Stomach (tissue), 8 donors: ENCODE measurements at regions not wholly inside any gene's neighbourhood (a gene's known extent, or its start where the extent isn't known, plus 50 kb on each side); places are given as distances from the start of the nearest gene placed in this dataset.

ENCODE experiments used
- DNase-seq, 2 donors: peaks; one replicate each; pipeline versions ENCODE4 v3.0.0 to v3.0.0-alpha.2; 2013 to 2019
- H3K27ac ChIP-seq, 5 donors: fragments of 200-600 bp in 4 of 5; sonication (generic) in 4 of 5; one replicate each; pipeline ENCODE4 v1.5.1; 2013 to 2019; ENCODE audit warnings: mild to moderate bottlenecking in 1 of 5, moderate library complexity in 1 of 5
- H3K27me3 ChIP-seq, 3 donors: fragments of 200-600 bp; sonication (generic); one replicate each; pipeline ENCODE4 v1.5.1; 2017 to 2019; ENCODE audit warnings: mixed run types in 1 of 3
- H3K36me3 ChIP-seq, 4 donors: fragments of 200-600 bp; sonication (generic); 1 replicate in 3 of 4; 2 replicates in 1 of 4; pipeline ENCODE4 v1.5.1; 2016 to 2019
- H3K4me1 ChIP-seq, 4 donors: fragments of 200-600 bp; sonication (generic); one replicate each; pipeline ENCODE4 v1.5.1; 2016 to 2019
- H3K4me3 ChIP-seq, 4 donors: fragments of 200-600 bp; sonication (generic) in 3 of 4; one replicate each; pipeline ENCODE4 v1.5.1; 2016 to 2019; ENCODE audit warnings: mild to moderate bottlenecking in 1 of 4
- H3K9me3 ChIP-seq, 4 donors: fragments of 200-600 bp; sonication (generic); one replicate each; pipeline ENCODE4 v1.5.1; 2016 to 2019
- CTCF ChIP-seq, 7 experiments: fragments of 450-650 bp in 4 of 7; fragments of 200-600 bp in 3 of 7; sonication (generic) in 3 of 7; IDR thresholded peaks; one replicate each; pipeline ENCODE4 v1.5.1; 2016 to 2019; ENCODE audit warnings: antibody characterized with exemption in 7 of 7, control low read depth in 2 of 7, mild to moderate bottlenecking in 1 of 7
- EP300 ChIP-seq: sonication (generic); formaldehyde crosslinking; IDR thresholded peaks from one replicate; pipeline ENCODE4 v1.6.1; 2017; ENCODE audit warnings: antibody characterized with exemption
- POLR2A ChIP-seq, 4 donors: fragments of 450-650 bp; IDR thresholded peaks; one replicate each; pipeline ENCODE4 v1.6.1; 2016; ENCODE audit warnings: antibody characterized with exemption in 4 of 4, control low read depth in 2 of 4, mild to moderate bottlenecking in 1 of 4, moderate library complexity in 1 of 4
- POLR2AphosphoS5 ChIP-seq, 3 donors: sonication (generic); formaldehyde crosslinking; IDR thresholded peaks; one replicate each; pipeline ENCODE4 v1.6.1; 2016; ENCODE audit warnings: antibody characterized with exemption in 3 of 3
- WGBS, 5 donors: extraction: QIAGEN DNeasy Blood & Tissue Kit in 3 of 5; methylation state at CpG; one replicate each; pipeline versions ENCODE4 v1.1.5 to v1.1.7; 2013 to 2018; 5-methylcytosine and 5-hydroxymethylcytosine counted together
- intact Hi-C: fragments of 100-400 bp; cut with DNase I; formaldehyde crosslinking; loops from one replicate; pipeline ENCODE4 v1.15.1; 2023; ENCODE audit warnings: low total_unique reads
- donor health status: healthy with polysubstance abuse.
- donor health status: Bipolar disorder and iron deficiency.
- donor health status: healthy.

GRCh38 chr3:71998995-71999673 lies 214.2 kb upstream of the PROK2 start:
- no peak for DNase-seq
- no peak overlapping the region for H3K4me3 ChIP-seq
- no peaks in the 10 kb centered on the region for H3K27me3 ChIP-seq
- no peaks in the 10 kb centered on the region for H3K36me3 ChIP-seq
- WGBS, 5 donors, result 62 to 87% (median 78%) methylated on average over 3 of the region's 3 CpGs
- H3K4me1 ChIP-seq, result no peaks in the 10 kb centered on the region
- H3K27ac ChIP-seq, result no peak overlapping the region
- H3K9me3 ChIP-seq, result no peaks in the 10 kb centered on the region
- TF ChIP-seq EP300 (no peak), POLR2AphosphoS5 (IDR thresholded peaks at IDR 0.05) (no peak), POLR2A (IDR thresholded peaks at IDR 0.05) (no peak), CTCF (IDR thresholded peaks at IDR 0.05) (no peak)
- intact Hi-C loops, result no loop called here

GRCh38 chr3:71997066-71997653 lies 212.2 kb upstream of the PROK2 start:
- Histone ChIP-seq H3K4me1 (no peaks in the 10 kb centered on the region), H3K27ac (no peak overlapping the region), H3K27me3 (no peaks in the 10 kb centered on the region), H3K36me3 (no peaks in the 10 kb centered on the region), H3K4me3 (no peak overlapping the region), H3K9me3 (no peaks in the 10 kb centered on the region)
- DNase-seq, result no peak
- intact Hi-C loops, result no loop called here
- TF ChIP-seq POLR2A (IDR thresholded peaks at IDR 0.05) (no peak), CTCF (IDR thresholded peaks at IDR 0.05) (no peak), POLR2AphosphoS5 (IDR thresholded peaks at IDR 0.05) (no peak), EP300 (no peak)
- 65 to 78% (median 71%) methylated on average over 4 of the region's 4 CpGs for WGBS, 5 donors

- Histone ChIP-seq H3K4me3 (no peak overlapping the region), H3K9me3 (peaks cover 0 to 6% (median 4%) of the 10 kb centered on the region in 4 donors), H3K36me3 (no peaks in the 10 kb centered on the region), H3K27ac (no peak overlapping the region), H3K4me1 (no peaks in the 10 kb centered on the region), H3K27me3 (no peaks in the 10 kb centered on the region)
- no peak for DNase-seq
- 41 to 55% (median 53%) methylated on average over 3 of the region's 3 CpGs for WGBS, 5 donors
- TF ChIP-seq POLR2A (IDR thresholded peaks at IDR 0.05), result no peak
- TF ChIP-seq POLR2AphosphoS5 (IDR thresholded peaks at IDR 0.05), result no peak
- no peak for TF ChIP-seq EP300
- TF ChIP-seq CTCF (IDR thresholded peaks at IDR 0.05), result no peak
- intact Hi-C loops, result no loop called here
Observed at GRCh38 chr3:71994906-71995305, 210.0 kb upstream of the PROK2 start.

- no peak overlapping the region for H3K4me3 ChIP-seq
- TF ChIP-seq POLR2AphosphoS5 (IDR thresholded peaks at IDR 0.05), result no peak
- no peak for TF ChIP-seq CTCF (IDR thresholded peaks at IDR 0.05)
- no peak for TF ChIP-seq EP300
- TF ChIP-seq POLR2A (IDR thresholded peaks at IDR 0.05), result no peak
- H3K9me3 ChIP-seq, result peaks cover 0 to 6% (median 4%) of the 10 kb centered on the region in 4 donors
- H3K27me3 ChIP-seq, result no peaks in the 10 kb centered on the region
- H3K27ac ChIP-seq, result no peak overlapping the region
- H3K4me1 ChIP-seq, result no peaks in the 10 kb centered on the region
- no peak for DNase-seq
- H3K36me3 ChIP-seq, result no peaks in the 10 kb centered on the region
- intact Hi-C loops, result no loop called here
- WGBS, 5 donors, result 75 to 86% (median 81%) methylated on average over 8 of the region's 8 CpGs
Observed at GRCh38 chr3:71994203-71994602, 209.3 kb upstream of the PROK2 start.
